Esophagus squamous epithelium (tissue), 5 donors: ENCODE measurements at regions not wholly inside any gene's neighbourhood (a gene's known extent, or its start where the extent isn't known, plus 50 kb on each side); places are given as distances from the start of the nearest gene placed in this dataset.
"Not testable (repeated sequence)": the region's sequence is repeated elsewhere in the genome, so short reads cannot be mapped to it uniquely, and the experiment has no call there.

ENCODE experiments used
- DNase-seq: peaks from one replicate; lab custom pipeline; 2025; lab: John Stamatoyannopoulos, UW
- H3K27ac ChIP-seq, 4 donors: fragments of 200-600 bp; sonication (generic); one replicate each; pipeline ENCODE4 v1.5.1; 2016 to 2019; ENCODE audit warnings: mild to moderate bottlenecking in 1 of 4
- H3K27me3 ChIP-seq, 4 donors: fragments of 200-600 bp; sonication (generic); 1 replicate in 3 of 4; 2 replicates in 1 of 4; pipeline versions ENCODE4 v1.5.1 to v1.6.0; 2017 to 2021; ENCODE audit warnings: antibody characterized with exemption in 1 of 4
- H3K36me3 ChIP-seq, 3 donors: fragments of 200-600 bp; sonication (generic); one replicate each; pipeline ENCODE4 v1.5.1; 2016 to 2019
- H3K4me1 ChIP-seq, 3 donors: fragments of 200-600 bp; sonication (generic); one replicate each; pipeline ENCODE4 v1.5.1; 2017 to 2019
- H3K4me3 ChIP-seq, 4 donors: fragments of 200-600 bp; sonication (generic); 1 replicate in 3 of 4; 2 replicates in 1 of 4; pipeline ENCODE4 v1.5.1; 2016 to 2019; ENCODE audit warnings: mild to moderate bottlenecking in 2 of 4, moderate library complexity in 1 of 4
- H3K9me3 ChIP-seq, 3 donors: fragments of 200-600 bp; sonication (generic); one replicate each; pipeline ENCODE4 v1.5.1; 2016 to 2019
- CTCF ChIP-seq, 6 experiments: fragments of 450-650 bp in 4 of 6; fragments of 200-600 bp in 2 of 6; sonication (generic) in 2 of 6; IDR thresholded peaks; one replicate each; pipeline ENCODE4 v1.5.1; 2016 to 2019; ENCODE audit warnings: antibody characterized with exemption in 6 of 6, mild to moderate bottlenecking in 4 of 6, moderate library complexity in 4 of 6
- POLR2A ChIP-seq, 4 donors: fragments of 450-650 bp; IDR thresholded peaks; one replicate each; pipeline ENCODE4 v1.6.1; 2017; ENCODE audit warnings: antibody characterized with exemption in 4 of 4, mild to moderate bottlenecking in 4 of 4, moderate library complexity in 3 of 4
- WGBS, 2 donors: methylation state at CpG; one replicate each; pipeline ENCODE4 v1.1.5; 2018; 5-methylcytosine and 5-hydroxymethylcytosine counted together
- intact Hi-C: fragments of 100-400 bp; cut with DNase I; formaldehyde crosslinking; loops from one replicate; pipeline ENCODE4 v1.15.0; 2022
- donor health status: DM: yes; HTN: yes; CAD: no.

DNA sequence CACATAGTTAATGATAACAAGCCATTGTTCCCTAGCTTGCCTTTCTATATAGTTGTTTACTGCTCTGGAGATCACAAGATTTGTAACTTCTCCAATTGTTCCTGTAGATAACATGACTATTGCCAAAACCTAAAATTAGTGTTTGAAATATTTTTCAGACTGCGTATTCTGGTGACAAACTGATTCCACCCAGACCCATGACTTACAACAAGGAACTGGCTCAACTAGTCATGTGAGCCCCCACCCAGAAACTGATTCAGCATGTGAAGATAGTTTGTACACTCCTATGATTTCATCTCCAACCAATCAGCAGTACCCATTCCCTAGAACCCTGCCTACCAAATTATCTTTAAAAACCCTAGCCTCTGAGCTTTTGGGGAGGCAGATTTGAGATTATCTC is 131.4 kb upstream of the BCL9 start:
- TF ChIP-seq POLR2A (IDR thresholded peaks at IDR 0.05) = no peak
- TF ChIP-seq CTCF (IDR thresholded peaks at IDR 0.05) = no peak
- no peaks in the 10 kb centered on the region for H3K4me1 ChIP-seq
- H3K27ac ChIP-seq = no peak overlapping the region
- 86 to 100% methylated on average over 1 of the region's 1 CpG for WGBS, 2 donors
- intact Hi-C loops = no loop called here
- H3K4me3 ChIP-seq = no peak overlapping the region
- H3K9me3 ChIP-seq = no peaks in the 10 kb centered on the region
- H3K36me3 ChIP-seq = no peaks in the 10 kb centered on the region
- no peaks in the 10 kb centered on the region for H3K27me3 ChIP-seq
- DNase-seq = no peak

- 58 to 72% methylated on average over 4 of the region's 4 CpGs for WGBS, 2 donors
- TF ChIP-seq POLR2A (IDR thresholded peaks at IDR 0.05) (no peak), CTCF (IDR thresholded peaks at IDR 0.05) (no peak)
- DNase-seq = no peak
Measured at GRCh38 chr1:147413110-147413605, 128.1 kb upstream of the BCL9 start.

DNA sequence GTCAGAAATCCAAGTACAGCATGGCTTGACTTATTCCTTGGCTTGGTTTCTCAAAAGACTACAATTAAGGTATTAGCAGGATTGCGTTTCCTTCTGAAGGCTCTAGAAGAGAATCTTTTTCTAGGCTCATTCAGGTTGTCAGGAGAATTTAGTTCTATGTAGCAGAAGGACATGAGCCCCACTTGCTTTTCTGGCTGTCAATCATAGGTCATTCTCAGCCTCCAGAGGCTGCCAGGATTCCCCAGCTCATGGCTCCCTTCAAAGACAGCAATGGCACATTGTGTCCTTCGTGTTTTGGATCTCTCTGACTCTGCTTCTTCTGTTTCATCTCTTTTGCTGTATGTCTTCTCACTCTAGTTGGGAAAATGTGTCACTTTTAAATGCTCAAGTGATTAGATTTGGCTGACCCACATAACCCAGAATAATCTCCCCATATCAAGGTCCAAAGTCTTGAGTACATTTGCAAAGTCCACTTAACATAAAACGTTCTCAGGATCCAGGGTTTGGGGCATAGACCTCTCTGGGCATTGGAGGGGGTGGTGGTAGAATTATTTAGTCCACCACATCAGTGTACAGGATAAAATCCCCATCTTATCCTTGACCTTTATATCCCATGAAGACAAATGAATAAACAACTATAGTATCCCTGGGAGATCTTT is 126.7 kb upstream of the BCL9 start:
- WGBS, 2 donors = 50 to 51% methylated on average over 3 of the region's 3 CpGs
- no peaks in the 10 kb centered on the region for H3K4me1 ChIP-seq
- H3K4me3 ChIP-seq = no peak overlapping the region
- TF ChIP-seq POLR2A (IDR thresholded peaks at IDR 0.05) = no peak
- no peak for TF ChIP-seq CTCF (IDR thresholded peaks at IDR 0.05)
- H3K27me3 ChIP-seq = peaks cover 0 to 3% (median 0%) of the 10 kb centered on the region in 4 donors
- no peak overlapping the region for H3K27ac ChIP-seq
- DNase-seq = no peak
- intact Hi-C loops = no loop called here
- no peaks in the 10 kb centered on the region for H3K9me3 ChIP-seq
- H3K36me3 ChIP-seq = no peaks in the 10 kb centered on the region

More at GRCh38 chr1:147413110-147413605, 128.1 kb upstream of the BCL9 start:
- Histone ChIP-seq H3K9me3 (no peaks in the 10 kb centered on the region), H3K4me1 (no peaks in the 10 kb centered on the region), H3K27ac (no peak overlapping the region), H3K27me3 (peaks cover 0 to 3% (median 0%) of the 10 kb centered on the region in 4 donors), H3K36me3 (no peaks in the 10 kb centered on the region), H3K4me3 (no peak overlapping the region)
- intact Hi-C loops = no loop called here

DNA sequence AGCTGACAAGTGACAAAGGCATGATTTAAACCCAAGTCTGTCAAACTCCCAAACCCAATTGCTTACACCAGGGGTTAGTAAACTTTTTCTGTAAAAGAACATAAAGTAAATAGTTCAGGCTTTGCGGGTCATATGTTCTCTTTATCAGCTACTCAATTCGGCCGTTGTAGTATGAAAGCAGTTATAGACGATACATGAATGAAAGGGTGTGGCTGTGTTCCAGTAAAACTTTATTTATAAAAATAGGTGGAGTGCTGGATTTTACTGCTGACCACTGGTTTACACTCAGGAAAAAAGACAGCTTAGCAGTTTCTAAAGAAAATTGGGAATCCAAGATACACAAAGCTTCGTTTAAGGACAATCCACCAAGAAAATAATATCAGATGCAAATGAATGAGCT is 124.3 kb upstream of the BCL9 start:
- WGBS, 2 donors = 36 to 44% methylated on average over 5 of the region's 5 CpGs
- no peak for DNase-seq
- Histone ChIP-seq H3K9me3 (no peaks in the 10 kb centered on the region), H3K4me3 (no peak overlapping the region), H3K4me1 (no peaks in the 10 kb centered on the region), H3K27ac (no peak overlapping the region), H3K27me3 (peaks cover 0 to 3% (median 0%) of the 10 kb centered on the region in 4 donors), H3K36me3 (no peaks in the 10 kb centered on the region)
- no peak for TF ChIP-seq POLR2A (IDR thresholded peaks at IDR 0.05)
- no peak for TF ChIP-seq CTCF (IDR thresholded peaks at IDR 0.05)
- intact Hi-C loops = no loop called here

DNA sequence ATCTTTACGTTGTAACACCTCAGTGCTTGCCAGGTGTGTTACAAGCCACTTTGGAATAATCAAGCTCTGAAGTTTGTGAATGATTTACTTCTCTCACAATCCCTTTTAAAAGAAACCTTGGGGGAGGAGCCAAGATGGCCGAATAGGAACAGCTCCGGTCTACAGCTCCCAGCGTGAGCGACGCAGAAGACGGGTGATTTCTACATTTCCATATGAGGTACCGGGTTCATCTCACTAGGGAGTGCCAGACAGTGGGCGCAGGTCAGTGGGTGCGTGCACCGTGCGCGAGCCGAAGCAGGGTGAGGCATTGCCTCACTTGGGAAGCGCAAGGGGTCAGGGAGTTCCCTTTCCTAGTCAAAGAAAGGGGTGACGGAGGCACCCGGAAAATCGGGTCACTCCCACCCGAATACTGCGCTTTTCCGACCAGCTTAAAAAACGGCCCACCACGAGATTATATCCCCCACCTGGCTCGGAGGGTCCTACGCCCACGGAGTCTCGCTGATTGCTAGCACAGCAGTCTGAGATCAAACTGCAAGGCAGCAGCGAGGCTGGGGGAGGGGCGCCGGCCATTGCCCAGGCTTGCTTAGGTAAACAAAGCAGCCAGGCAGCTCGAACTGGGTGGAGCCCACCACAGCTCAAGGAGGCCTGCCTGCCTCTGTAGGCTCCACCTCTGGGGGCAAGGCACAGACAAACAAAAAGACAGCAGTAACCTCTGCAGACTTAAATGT is 118.0 kb upstream of the BCL9 start:
- H3K36me3 ChIP-seq, H3K4me3 ChIP-seq, H3K27me3 ChIP-seq, H3K27ac ChIP-seq, H3K9me3 ChIP-seq, intact Hi-C loops, H3K4me1 ChIP-seq, DNase-seq: not testable (repeated sequence)
- 68 to 90% methylated on average over 18 to 23 of the region's 31 CpGs for WGBS, 2 donors
